ENCODE measurements at regions not wholly inside any gene's neighbourhood (a gene's known extent, or its start where the extent isn't known, plus 50 kb on each side); places are given as distances from the start of the nearest gene placed in this dataset.
"Not testable (repeated sequence)": the region's sequence is repeated elsewhere in the genome, so short reads cannot be mapped to it uniquely, and the experiment has no call there.

- H3K18ac ChIP-seq (ENCODE audit: extremely low read depth, low read length); H3K27me3 ChIP-seq (replicated peaks in 1 of 4; ENCODE audit: control insufficient read depth in 3 of 4, extremely low read depth in 1 of 4, insufficient read depth in 3 of 4, low read length in 3 of 4); H4K8ac ChIP-seq (ENCODE audit: extremely low read depth, insufficient read depth, low read length); H3K23ac ChIP-seq (ENCODE audit: insufficient read length); H3K79me2 ChIP-seq (ENCODE audit: control insufficient read depth in 1 of 2, insufficient read depth in 2 of 2, low read length in 2 of 2); H3K23me2 ChIP-seq (ENCODE audit: low read depth, low read length); H3K4me2 ChIP-seq (ENCODE audit: insufficient read depth in 1 of 2, low read depth in 2 of 2, low read length in 2 of 2); H2BK120ac ChIP-seq (replicated peaks; ENCODE audit: low read depth, low read length); H3K4me3 ChIP-seq (ENCODE audit: extremely low read depth in 1 of 4, insufficient read depth in 2 of 4, low read depth in 3 of 4, low read length in 4 of 4); H2AFZ ChIP-seq (ENCODE audit: low read length); H3K27ac ChIP-seq (ENCODE audit: low read depth, low read length); POLR2A ChIA-PET (ENCODE audit: partially characterized antibody); H2BK15ac ChIP-seq (ENCODE audit: low read length); H3K56ac ChIP-seq (replicated peaks; ENCODE audit: insufficient read length, low read depth, low read length); H3K9ac ChIP-seq (replicated peaks in 1 of 4; ENCODE audit: extremely low read depth in 1 of 4, low read depth in 3 of 4, low read length in 3 of 4); H4K91ac ChIP-seq (replicated peaks; ENCODE audit: insufficient read length, low read length); H3K9me3 ChIP-seq (ENCODE audit: insufficient read depth in 2 of 2, low read depth in 1 of 2, low read length in 1 of 2); H3K79me1 ChIP-seq (ENCODE audit: low read depth, low read length); DNase-seq (ENCODE audit: low read depth in 1 of 2, low spot score in 2 of 2); H2AK5ac ChIP-seq (ENCODE audit: low read depth, low read length); H3K4me1 ChIP-seq (replicated peaks in 1 of 4; ENCODE audit: control insufficient read depth in 3 of 4, insufficient read depth in 4 of 4, low read length in 3 of 4); H2BK5ac ChIP-seq (ENCODE audit: low read depth, low read length); H3K4ac ChIP-seq (replicated peaks; ENCODE audit: insufficient read length, low read depth, low read length); H4K5ac ChIP-seq (ENCODE audit: insufficient read length, low read depth, low read length); H3K36me3 ChIP-seq (ENCODE audit: control insufficient read depth in 2 of 4, insufficient read depth in 4 of 4, low read length in 3 of 4); H4K20me1 ChIP-seq (replicated peaks in 1 of 2; ENCODE audit: control insufficient read depth in 1 of 2, insufficient read depth in 2 of 2, low read length in 2 of 2); FAIRE-seq; H3K14ac ChIP-seq (ENCODE audit: insufficient read length); H2BK20ac ChIP-seq (ENCODE audit: low read length); H2BK12ac ChIP-seq (ENCODE audit: low read depth, low read length): not testable (repeated sequence)
- 92% methylated on average over 5 of the region's 5 CpGs; no CpG with 5 or more reads in 1 of the 2 experiments for WGBS, 2 experiments (ENCODE audit: extremely low coverage in 1 of 2, insufficient coverage in 1 of 2, insufficient read length in 1 of 2, insufficient replicate concordance in 2 of 2, low coverage in 1 of 2, low lambda C conversion rate in 2 of 2, missing lambda C conversion rate in 1 of 2)
- CTCF ChIA-PET (ENCODE audit: partially characterized antibody): interaction anchor here (0.9 to 2.1 kb wide), 3 partner anchors 21 to 83 kb away, joined by 3 to 9 read pairs (median 3); no protein-coding TSS in a partner anchor
Measured at GRCh38 chr22:25331911-25332310, 112.5 kb downstream of the CRYBB2 start.

All from H1 (cell line).